GM12891 (cell line): ENCODE measurements at regions not wholly inside any gene's neighbourhood (a gene's known extent, or its start where the extent isn't known, plus 50 kb on each side); places are given as distances from the start of the nearest gene placed in this dataset.

Source experiments
- PAX5 ChIP-seq: IDR thresholded peaks from 2 replicates; pipeline ENCODE4 v1.6.1; 2011; ENCODE audit warnings: low read length, moderate library complexity, mild to moderate bottlenecking; ENCODE audit not compliant: insufficient read depth, severe bottlenecking
- POLR2A ChIP-seq: IDR thresholded peaks from 2 replicates; pipeline ENCODE4 v1.6.1; 2011; ENCODE audit warnings: low read depth, low read length, control low read depth
- POLR2AphosphoS5 ChIP-seq: IDR thresholded peaks from 2 replicates; pipeline ENCODE4 v1.6.1; 2011; ENCODE audit warnings: low read depth, low read length, control low read depth
- POU2F2 ChIP-seq: IDR thresholded peaks from 2 replicates; pipeline ENCODE4 v1.6.1; 2011; ENCODE audit warnings: low read depth, mild to moderate bottlenecking, control low read depth, low read length, moderate library complexity
- SPI1 ChIP-seq: IDR thresholded peaks from 2 replicates; pipeline ENCODE4 v1.6.1; 2011; ENCODE audit warnings: low read depth, low read length, control low read depth
- TAF1 ChIP-seq: IDR thresholded peaks from 2 replicates; pipeline ENCODE4 v1.6.1; 2011; ENCODE audit warnings: low read depth, low read length, control low read depth

DNA sequence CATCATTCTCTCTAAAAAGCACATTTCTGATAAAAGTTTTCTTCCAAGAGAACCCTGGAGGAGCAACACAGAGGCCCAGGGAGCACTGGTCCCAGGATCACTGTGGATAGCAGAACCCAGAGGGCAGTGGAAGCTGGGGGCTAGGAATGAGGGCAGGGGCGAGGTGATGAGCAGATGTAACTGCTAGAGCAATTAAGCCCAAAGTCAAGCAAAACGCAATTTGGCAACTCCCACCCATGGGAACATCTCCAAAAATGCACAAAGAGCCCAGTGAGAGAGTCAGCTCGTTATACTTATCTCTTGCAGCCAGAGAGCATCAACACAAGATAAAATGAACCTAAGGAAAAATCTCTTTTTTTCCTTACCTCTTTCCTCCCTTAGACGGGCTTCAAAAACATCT, 284.2 kb downstream of the TBC1D4 start:
- no peak for TF ChIP-seq POLR2AphosphoS5
- no peak for TF ChIP-seq POLR2A
- no peak for TF ChIP-seq TAF1
- TF ChIP-seq SPI1: no peak
- TF ChIP-seq PAX5: no peak
- TF ChIP-seq POU2F2: no peak
